GM04504 (cell line): ENCODE measurements at regions not wholly inside any gene's neighbourhood (a gene's known extent, or its start where the extent isn't known, plus 50 kb on each side); places are given as distances from the start of the nearest gene placed in this dataset.
"Not testable (repeated sequence)": the region's sequence is repeated elsewhere in the genome, so short reads cannot be mapped to it uniquely, and the experiment has no call there.

Experiments used
- DNase-seq: peaks from one replicate; pipeline ENCODE4 v3.0.0-alpha.2; 2012; ENCODE audit warnings: low read depth

DNA sequence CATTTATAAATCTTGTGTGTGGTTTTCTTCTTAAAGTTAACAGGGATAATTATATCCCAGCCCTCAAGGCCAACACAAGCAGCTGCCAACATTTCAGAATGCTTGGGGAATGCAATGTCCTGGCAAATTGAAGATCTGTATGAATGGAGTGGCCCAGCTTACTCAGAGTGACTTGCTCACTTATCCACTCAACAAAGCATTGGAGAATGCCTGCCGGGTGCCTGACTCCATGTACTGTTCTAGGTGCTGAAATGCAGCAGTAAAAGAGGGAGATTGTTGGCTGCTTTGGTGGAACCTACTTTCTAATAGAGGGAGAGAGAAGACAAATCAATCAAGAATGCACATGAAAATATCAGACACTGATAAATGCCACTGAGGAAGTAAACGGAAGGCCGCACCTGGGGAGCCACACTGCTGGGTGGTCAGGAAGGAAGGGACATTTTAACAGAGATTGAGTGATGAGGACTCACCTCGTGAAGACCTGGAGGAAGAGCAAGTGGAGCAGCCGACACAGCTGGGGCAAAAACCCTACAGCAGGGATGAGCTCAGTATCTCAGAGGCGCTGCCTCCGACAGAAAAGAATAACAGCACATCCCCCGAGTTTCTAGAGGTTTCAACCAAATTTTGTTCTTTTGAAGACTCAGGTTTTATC, 61.2 kb upstream of the VASH1 start:
- DNase-seq = no peak

DNA sequence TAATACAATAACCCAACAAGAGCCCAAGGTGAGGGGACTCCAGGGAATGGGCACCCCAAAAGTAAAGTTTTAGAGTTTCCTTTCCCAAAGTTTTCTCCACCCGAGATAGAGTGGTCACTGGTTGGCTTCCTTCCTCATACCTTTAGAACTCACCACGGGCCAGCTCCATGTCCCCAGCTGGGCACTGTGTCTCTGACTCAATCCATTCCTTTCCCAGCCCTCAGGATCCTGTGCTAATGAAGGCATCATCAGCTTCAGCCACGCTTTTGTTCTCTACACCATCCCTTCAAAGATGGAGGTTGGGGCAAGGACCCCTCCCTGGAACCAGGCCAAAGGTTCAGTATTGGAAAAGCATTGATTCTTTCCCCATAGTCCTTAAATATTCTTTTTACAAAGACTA, 59.8 kb upstream of the VASH1 start:
- DNase-seq = no peak

DNA sequence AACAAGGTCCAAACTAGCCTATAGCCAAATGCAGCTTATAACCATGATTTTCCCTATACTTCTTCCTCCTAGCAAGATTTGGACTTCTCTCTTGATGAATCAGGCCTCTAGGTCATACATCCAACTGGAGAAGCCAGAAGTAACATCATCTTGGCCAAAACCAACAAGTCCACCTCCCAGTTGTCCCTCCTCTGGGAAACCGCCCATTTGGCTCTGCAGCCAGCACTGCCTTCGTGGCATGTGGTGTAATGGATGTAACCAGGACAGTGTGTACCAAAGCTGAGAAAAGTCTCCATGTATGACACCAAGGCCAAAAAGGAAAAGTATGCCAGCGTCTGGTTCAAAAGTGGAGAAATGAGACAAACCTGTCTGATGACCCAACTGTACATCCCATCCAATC, 59.3 kb upstream of the VASH1 start:
- no peak for DNase-seq

DNA sequence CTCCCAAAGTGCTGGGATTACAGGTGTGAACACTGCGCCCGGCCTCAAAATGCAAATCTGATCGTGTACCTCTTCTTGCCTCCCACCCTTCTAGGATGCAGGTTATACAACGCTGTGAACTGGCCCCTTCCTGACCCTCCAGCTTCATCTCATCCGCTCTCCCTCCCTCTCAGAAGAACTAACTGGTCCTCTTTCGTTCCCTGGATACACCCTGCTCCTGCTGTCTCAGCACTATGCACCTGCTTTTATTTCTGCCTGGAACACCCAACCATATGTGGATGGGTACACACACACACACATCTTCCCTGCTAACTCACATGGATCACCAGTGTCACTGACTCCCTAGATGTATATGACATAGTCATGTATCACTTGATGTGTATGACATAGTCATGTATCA, 56.1 kb upstream of the VASH1 start:
- DNase-seq = no peak

DNA sequence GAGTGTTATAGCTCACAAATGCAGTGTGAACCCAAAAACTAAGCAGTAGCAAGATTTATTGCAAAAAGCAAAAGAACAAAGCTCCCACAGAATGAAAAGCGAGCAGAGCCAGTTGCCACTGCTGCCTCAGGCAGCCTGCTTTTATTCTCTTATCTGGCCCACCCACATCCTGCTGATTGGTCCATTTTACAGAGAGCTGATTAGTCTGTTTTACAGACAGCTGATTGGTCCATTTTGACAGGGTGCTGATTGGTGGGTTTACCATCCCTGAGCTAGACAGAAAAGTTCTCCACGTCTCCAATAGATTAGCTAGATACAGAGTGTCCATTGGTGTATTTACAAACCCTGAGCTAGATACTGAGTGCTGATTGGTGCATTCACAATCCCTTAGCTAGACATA, 55.1 kb upstream of the VASH1 start:
- not testable (repeated sequence) for DNase-seq

DNA sequence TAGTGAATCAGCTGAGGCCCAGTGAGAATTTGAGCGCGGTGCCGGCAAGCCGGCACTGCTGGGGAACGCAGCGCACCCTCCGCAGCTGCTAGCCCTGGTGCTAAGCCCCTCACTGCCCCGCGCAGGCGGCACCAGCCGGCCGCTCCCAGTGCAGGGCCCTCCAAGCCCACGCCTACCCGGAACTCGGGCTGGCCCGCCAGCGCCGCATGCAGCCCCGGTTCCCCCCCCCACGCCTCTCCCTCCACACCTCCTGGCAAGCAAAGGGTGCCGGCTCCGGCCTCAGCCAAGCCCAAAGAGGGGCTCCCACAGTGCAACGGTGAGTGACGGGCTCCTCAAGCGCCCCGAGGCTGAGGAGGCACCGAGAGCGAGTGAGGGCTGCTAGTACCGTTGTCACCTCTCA, 54.5 kb upstream of the VASH1 start:
- no peak for DNase-seq

DNA sequence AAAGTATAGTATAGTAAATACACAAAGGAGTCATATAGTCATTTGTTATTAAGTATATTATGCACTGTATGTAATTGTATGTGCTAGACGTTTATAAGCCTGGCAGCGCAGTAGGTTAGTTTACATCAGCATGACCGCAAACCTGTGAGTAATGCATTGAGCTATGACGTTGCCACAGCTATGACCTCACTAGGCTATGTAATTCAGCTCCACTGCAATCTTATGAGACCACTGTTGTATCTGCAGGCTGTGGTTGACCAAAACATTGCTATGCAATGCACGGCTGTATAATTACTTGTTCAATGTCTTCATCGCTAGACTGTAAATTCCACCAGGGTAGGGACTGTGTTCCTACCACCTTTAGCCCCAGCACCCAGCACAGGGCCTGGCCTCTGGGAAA, 53.2 kb upstream of the VASH1 start:
- no peak for DNase-seq

DNA sequence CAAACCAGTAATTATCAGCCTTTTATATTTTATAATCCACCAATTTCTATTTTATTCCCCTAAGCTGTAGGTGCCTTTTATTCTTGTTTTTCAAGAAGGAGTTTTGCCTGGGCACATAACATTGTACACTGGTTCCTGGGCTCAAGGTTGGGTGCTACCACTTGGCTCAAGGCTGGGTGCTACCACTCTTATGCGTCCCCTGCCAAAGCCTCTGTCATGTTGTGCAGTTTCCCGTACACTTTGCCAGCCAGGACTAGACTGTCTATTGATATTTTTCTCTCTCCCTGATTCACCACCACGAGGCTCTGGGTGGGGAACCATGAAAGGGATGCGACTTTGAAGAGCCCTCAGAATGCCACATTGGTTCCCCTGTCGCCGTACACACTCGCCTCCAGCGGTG, 52.5 kb upstream of the VASH1 start:
- DNase-seq = no peak

DNA sequence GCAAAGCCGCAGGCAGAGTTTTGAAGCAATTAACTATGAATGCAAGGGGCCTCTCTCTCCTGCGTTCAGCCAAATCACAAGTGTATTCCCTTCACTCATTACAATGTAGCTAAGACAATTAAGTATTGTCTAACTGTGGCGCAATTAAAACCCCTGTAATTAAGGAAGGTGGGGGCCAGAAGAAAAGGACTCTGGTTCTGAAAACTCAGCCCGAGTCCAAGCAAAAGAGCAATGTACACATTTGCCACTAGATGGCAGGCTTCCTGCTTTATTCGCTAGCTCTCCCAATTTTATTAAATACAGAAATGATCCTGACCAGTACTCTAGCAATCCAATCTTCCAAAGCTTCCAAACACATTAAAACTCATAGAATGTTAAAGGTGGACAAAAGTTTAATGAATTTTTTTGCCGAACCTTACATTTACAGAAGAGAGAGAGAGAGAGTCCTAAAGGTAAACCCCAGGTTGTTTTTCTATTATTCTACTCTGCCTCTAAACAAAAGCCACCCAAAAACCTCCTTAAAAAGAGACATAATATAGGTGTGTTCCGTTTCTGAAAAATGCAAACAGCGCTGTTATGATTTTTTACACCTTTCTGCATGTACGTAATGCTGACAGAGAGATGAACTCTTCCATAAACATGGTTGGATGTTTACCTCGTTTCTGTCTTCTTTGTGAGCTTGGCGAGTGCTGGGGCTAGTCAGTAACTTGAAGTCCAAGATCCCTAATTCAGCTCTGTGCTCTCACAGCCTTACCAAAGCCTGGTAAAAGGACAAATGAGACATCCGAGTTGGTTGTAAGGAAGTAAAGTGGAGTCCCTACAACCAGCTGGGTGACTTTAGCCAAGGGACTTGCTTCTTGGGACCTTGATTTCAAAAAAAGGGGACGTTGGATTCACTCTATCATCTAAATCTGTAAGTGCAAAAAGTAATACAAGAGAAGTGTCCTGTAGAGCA, 50.9 kb upstream of the VASH1 start:
- peak; percentile 11 for DNase-seq
